Hepatocyte (in vitro differentiated cells): ENCODE measurements at regions not wholly inside any gene's neighbourhood (a gene's known extent, or its start where the extent isn't known, plus 50 kb on each side); places are given as distances from the start of the nearest gene placed in this dataset.

ENCODE experiments used
- DNase-seq: peaks from one replicate; pipeline ENCODE4 v3.0.0-alpha.2; 2016; ENCODE audit warnings: low spot score
- H2AFZ ChIP-seq: fragments of 200-600 bp; sonication (generic); 2 replicates; pipeline ENCODE4 v1.6.0; 2016; ENCODE audit warnings: antibody characterized with exemption, mild to moderate bottlenecking
- H3K27ac ChIP-seq: fragments of 200-600 bp; sonication (generic); 2 replicates; pipeline ENCODE4 v1.5.1; 2016; ENCODE audit warnings: mild to moderate bottlenecking
- H3K27me3 ChIP-seq: fragments of 200-600 bp; sonication (generic); 2 replicates; pipeline ENCODE4 v1.6.1; 2016
- H3K36me3 ChIP-seq: fragments of 200-600 bp; sonication (generic); replicated peaks from 2 replicates; pipeline ENCODE4 v1.5.1; 2016; ENCODE audit warnings: low read depth; ENCODE audit not compliant: insufficient read depth
- H3K4me1 ChIP-seq: fragments of 200-600 bp; sonication (generic); 2 replicates; pipeline ENCODE4 v1.5.1; 2016; ENCODE audit warnings: mild to moderate bottlenecking, moderate library complexity; ENCODE audit not compliant: insufficient read depth
- H3K4me2 ChIP-seq: fragments of 200-600 bp; sonication (generic); 2 replicates; pipeline ENCODE4 v1.6.0; 2016
- H3K4me3 ChIP-seq: fragments of 200-600 bp; sonication (generic); 2 replicates; pipeline ENCODE4 v1.5.1; 2016; ENCODE audit warnings: mild to moderate bottlenecking
- H3K79me2 ChIP-seq: fragments of 200-600 bp; sonication (generic); 2 replicates; pipeline ENCODE4 v1.6.0; 2017; ENCODE audit warnings: mild to moderate bottlenecking
- H3K9me2 ChIP-seq: fragments of 200-600 bp; sonication (generic); replicated peaks from 2 replicates; pipeline ENCODE4 v1.6.0; 2017; ENCODE audit warnings: mild to moderate bottlenecking; ENCODE audit not compliant: insufficient read depth
- H3K9me3 ChIP-seq: fragments of 200-600 bp; sonication (generic); 2 replicates; pipeline ENCODE4 v1.5.1; 2016; ENCODE audit warnings: low read depth, mild to moderate bottlenecking
- H4K20me1 ChIP-seq: fragments of 200-600 bp; sonication (generic); 2 replicates; pipeline ENCODE4 v1.6.0; 2016; ENCODE audit warnings: mild to moderate bottlenecking; ENCODE audit not compliant: insufficient read depth, poor library complexity, severe bottlenecking
- EZH2 ChIP-seq: fragments of 200-600 bp; sonication (generic); IDR thresholded peaks from 2 replicates; pipeline ENCODE4 v1.6.1; 2016; ENCODE audit warnings: antibody characterized with exemption, mild to moderate bottlenecking, borderline replicate concordance
- EZH2phosphoT487 ChIP-seq: fragments of 200-600 bp; sonication (generic); IDR thresholded peaks from one replicate; pipeline ENCODE4 v1.6.1; 2018; ENCODE audit warnings: antibody characterized with exemption, mild to moderate bottlenecking, low read depth, moderate library complexity; ENCODE audit not compliant: unreplicated experiment, severe bottlenecking
- WGBS: methylation state at CpG from one replicate; pipeline ENCODE4 v1.1.6; 2016; ENCODE audit warnings: low lambda C conversion rate; ENCODE audit errors: missing lambda C conversion rate; 5-methylcytosine and 5-hydroxymethylcytosine counted together
- TF ChIP-seq, protein P1 (sequence below): fragments of 200-600 bp; sonication (generic); IDR thresholded peaks from 2 replicates; pipeline ENCODE4 v1.5.1; 2016; ENCODE audit warnings: antibody characterized with exemption, mild to moderate bottlenecking; ENCODE audit not compliant: poor library complexity

DNA sequence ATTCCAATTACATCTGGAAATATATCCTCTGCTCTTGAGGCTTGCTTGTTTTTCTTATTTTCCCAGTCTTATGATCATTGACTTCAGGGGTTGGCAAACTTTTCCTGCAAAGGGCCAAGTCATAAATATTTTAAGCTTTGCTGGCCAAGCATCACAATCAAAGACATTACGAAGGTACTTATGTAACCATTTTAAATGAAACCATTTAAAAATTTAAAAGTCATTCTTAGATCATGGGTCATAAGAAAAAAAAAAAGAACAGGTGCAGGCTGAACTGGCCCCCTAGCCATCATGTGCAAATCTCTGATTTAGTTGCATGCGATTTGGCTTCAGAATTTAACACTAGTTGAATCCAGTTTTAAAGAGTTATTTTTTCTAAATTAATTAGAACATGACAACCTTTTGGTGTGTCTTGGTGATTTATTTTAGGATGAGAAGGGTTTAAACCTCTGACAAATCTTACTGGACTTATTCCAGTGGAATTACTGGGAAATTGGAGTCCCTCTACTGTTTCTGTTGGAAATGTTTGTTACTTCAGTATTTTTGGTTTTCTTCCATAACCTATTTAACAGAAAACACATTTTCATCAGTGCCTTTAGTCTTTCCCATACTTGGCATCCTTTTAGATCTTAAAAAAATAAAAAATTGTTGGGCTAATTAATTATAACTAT is 148.1 kb downstream of the NHLRC3 start:
- no peaks in the 10 kb centered on the region for H3K9me3 ChIP-seq
- TF ChIP-seq EZH2phosphoT487 (no peak), EZH2 (no peak)
- TF ChIP-seq, protein P1, sequence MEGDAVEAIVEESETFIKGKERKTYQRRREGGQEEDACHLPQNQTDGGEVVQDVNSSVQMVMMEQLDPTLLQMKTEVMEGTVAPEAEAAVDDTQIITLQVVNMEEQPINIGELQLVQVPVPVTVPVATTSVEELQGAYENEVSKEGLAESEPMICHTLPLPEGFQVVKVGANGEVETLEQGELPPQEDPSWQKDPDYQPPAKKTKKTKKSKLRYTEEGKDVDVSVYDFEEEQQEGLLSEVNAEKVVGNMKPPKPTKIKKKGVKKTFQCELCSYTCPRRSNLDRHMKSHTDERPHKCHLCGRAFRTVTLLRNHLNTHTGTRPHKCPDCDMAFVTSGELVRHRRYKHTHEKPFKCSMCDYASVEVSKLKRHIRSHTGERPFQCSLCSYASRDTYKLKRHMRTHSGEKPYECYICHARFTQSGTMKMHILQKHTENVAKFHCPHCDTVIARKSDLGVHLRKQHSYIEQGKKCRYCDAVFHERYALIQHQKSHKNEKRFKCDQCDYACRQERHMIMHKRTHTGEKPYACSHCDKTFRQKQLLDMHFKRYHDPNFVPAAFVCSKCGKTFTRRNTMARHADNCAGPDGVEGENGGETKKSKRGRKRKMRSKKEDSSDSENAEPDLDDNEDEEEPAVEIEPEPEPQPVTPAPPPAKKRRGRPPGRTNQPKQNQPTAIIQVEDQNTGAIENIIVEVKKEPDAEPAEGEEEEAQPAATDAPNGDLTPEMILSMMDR: no peak
- H3K9me2 ChIP-seq: no peaks in the 10 kb centered on the region
- no peak overlapping the region for H2AFZ ChIP-seq
- no peak overlapping the region for H3K27ac ChIP-seq
- H3K4me3 ChIP-seq: no peak overlapping the region
- no peak overlapping the region for H3K4me2 ChIP-seq
- H3K79me2 ChIP-seq: no peaks in the 10 kb centered on the region
- DNase-seq: no peak
- WGBS: 81% methylated on average over 2 of the region's 2 CpGs
- H3K4me1 ChIP-seq: no peaks in the 10 kb centered on the region
- no peaks in the 10 kb centered on the region for H3K27me3 ChIP-seq
- H3K36me3 ChIP-seq: no peaks in the 10 kb centered on the region
- H4K20me1 ChIP-seq: no peaks in the 10 kb centered on the region

DNA sequence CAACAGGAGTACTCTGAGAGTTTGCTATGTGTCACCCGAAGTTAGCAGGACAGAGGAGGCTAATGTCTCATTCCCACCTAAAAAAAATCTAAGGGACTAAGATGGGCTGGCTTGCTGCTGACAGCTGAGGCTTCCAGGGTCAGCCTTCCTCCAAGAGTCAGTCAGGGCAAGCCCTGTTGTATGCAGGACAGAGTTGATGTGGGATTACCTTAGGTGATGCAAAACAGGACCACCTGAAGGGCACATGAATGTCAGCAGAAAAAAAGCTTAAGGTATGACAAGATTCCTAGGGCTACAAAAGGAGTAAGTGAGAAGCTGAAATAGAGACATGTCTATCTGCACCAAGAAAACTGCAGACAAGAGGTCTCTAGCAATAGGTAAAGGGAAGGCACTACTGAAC is 151.5 kb downstream of the NHLRC3 start:
- no peaks in the 10 kb centered on the region for H4K20me1 ChIP-seq
- no peaks in the 10 kb centered on the region for H3K79me2 ChIP-seq
- H3K9me3 ChIP-seq: no peaks in the 10 kb centered on the region
- H3K27me3 ChIP-seq: no peaks in the 10 kb centered on the region
- no peaks in the 10 kb centered on the region for H3K9me2 ChIP-seq
- 76% methylated on average over 1 of the region's 1 CpG for WGBS
- no peak for DNase-seq
- H2AFZ ChIP-seq: no peak overlapping the region
- no peaks in the 10 kb centered on the region for H3K4me1 ChIP-seq
- no peaks in the 10 kb centered on the region for H3K36me3 ChIP-seq
- TF ChIP-seq, protein P1: no peak
- TF ChIP-seq EZH2 (no peak), EZH2phosphoT487 (no peak)
- no peak overlapping the region for H3K4me2 ChIP-seq
- H3K27ac ChIP-seq: no peak overlapping the region
- no peak overlapping the region for H3K4me3 ChIP-seq

DNA sequence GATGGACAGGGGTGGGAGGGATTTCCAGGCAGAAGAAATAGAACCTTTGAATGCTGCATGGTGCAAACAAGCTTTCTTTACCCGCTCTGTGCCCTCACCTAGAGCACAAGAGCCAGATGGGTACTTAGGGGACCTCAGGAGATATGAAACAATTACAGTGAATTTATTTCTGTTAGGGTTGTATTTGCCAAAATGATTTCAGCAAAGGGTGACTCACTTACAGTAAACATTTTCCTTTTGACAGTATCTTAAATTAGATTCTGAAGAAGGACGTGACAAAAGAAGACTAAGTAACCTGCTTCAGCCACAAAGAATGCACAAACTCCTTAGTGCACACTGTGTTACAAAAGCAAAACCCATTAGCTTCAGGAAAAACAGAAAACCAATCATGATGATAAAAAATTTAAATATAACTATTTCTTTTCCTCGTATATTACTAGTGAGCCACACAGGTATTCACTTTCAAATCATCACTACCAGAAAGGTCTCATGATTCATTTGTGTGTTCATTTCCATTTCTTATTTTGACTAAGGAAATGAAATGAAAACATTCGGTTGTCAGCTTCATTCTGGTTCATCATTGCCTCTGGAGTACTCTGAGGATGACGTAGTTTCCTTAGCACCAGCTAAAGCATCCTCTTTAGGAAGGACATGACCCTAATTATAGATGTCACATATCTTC is 158.8 kb downstream of the NHLRC3 start:
- Histone ChIP-seq H3K27ac (no peak overlapping the region), H4K20me1 (no peaks in the 10 kb centered on the region), H3K79me2 (no peaks in the 10 kb centered on the region), H2AFZ (no peak overlapping the region), H3K36me3 (no peaks in the 10 kb centered on the region), H3K4me2 (no peak overlapping the region), H3K9me2 (no peaks in the 10 kb centered on the region), H3K27me3 (no peaks in the 10 kb centered on the region), H3K4me1 (no peaks in the 10 kb centered on the region), H3K9me3 (no peaks in the 10 kb centered on the region), H3K4me3 (no peak overlapping the region)
- DNase-seq: no peak
- 84% methylated on average over 5 of the region's 5 CpGs for WGBS
- TF ChIP-seq, protein P1: no peak
- TF ChIP-seq EZH2 (no peak), EZH2phosphoT487 (no peak)
